COLO668 (cell line): ENCODE measurements at regions not wholly inside any gene's neighbourhood (a gene's known extent, or its start where the extent isn't known, plus 50 kb on each side); places are given as distances from the start of the nearest gene placed in this dataset.
"Not testable (repeated sequence)": the region's sequence is repeated elsewhere in the genome, so short reads cannot be mapped to it uniquely, and the experiment has no call there.

ENCODE experiments used
- DNase-seq: peaks from one replicate; lab custom pipeline; 2025; ENCODE audit not compliant: unreplicated experiment; lab: John Stamatoyannopoulos, UW

DNA sequence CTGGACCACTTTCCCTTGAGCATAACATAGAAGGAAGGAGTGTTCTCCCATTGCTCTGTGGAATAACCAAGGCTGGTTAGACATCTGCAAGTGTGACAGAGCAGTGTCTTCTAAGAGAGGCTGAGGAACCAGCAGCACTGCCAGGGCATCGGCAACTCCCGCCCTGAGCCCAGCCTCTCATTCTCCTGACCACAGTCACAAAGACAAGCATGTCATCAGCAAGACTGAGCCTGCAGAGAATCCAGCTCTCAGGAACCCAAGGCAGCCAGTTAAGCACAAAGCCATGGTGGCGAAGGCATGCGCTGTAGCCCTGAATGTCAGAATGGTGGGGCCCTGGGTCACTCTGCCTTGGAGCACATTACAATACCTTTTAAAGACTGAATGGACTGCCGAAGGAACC lies 253.9 kb downstream of the AGTPBP1 start:
- DNase-seq: no peak

GRCh38 chr9:85484235-85484634 lies 257.5 kb downstream of the AGTPBP1 start:
- DNase-seq: no peak

DNA sequence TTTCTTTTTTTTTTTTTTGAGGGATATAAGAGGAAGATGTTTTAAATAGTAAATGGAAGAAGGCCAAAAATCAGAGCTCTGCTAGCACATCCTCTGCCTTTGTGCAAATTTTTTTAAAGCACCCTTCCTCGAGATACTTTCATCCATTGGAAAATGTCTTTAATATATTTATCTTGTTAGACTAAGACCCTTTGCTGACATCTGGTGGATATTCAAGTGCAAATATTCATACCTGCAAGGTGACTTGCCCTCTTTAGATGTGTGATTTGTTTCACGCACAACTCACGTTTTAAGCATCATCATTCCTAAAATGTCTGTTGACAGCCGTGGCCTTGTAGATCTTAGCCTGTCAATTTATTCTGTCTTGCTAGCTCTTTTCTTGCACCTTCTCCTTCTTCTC lies 258.5 kb downstream of the AGTPBP1 start:
- no peak for DNase-seq

DNA sequence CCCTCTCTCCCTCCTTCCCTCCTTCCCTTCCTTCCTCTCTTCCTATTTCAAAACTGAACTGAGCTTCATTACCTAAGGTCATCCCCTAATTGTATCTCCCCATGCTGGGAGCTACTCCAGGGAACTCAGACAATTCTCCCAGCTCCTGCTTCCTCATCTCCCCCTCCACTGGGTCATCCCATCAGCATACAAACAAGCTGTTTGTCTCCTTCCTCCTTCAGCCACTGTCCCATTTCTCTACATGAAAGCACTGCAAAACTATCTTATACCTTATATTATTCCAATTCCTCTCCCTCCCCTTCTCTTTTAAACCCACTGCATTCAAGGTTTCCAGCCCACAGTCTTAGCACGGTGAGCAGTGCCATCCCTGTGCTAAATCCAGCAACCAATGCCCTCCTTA lies 262.4 kb downstream of the AGTPBP1 start:
- DNase-seq: no peak

GRCh38 chr9:85478847-85479246 lies 262.9 kb downstream of the AGTPBP1 start:
- no peak for DNase-seq

- DNase-seq: not testable (repeated sequence)
Measured at GRCh38 chr9:85474896-85475295, 266.9 kb downstream of the AGTPBP1 start.

DNA sequence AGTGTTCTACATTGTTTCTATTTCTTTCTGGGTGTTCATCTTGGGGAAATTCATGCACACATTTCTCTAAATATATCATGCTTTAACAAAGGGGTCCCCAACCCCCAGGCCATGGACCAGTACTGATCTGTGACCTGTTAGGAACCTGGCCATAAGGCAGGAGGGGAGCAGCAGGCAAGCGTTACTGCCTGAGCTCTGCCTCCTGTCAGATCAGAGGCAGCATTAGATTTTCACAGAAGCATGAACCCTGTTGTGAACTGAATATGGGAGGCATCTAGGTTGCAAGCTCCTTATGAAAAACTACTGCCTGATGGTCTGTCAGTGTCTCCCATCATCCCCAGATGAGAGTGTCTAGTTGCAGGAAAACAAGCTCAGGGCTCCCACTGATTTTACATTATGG lies 270.0 kb downstream of the AGTPBP1 start:
- DNase-seq: no peak

DNA sequence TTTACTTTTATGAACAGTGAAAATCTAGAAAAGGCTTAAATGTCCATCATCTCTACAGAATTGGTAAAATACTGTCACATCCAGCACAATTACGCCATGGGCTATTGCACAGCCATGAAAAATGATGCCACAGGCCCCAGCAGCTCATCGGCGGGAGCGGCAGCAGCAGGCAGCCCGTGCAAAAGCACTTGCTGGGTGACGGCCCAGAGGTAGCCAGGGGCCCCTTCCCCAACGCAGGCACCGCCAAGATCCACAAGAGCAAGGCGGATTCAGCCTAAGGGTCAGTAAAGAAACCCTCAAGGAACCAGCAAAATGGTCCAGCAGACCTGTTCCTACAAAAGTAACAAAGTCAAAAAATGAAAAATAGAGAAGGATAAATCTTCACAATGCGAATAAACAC lies 272.7 kb downstream of the AGTPBP1 start:
- no peak for DNase-seq

DNA sequence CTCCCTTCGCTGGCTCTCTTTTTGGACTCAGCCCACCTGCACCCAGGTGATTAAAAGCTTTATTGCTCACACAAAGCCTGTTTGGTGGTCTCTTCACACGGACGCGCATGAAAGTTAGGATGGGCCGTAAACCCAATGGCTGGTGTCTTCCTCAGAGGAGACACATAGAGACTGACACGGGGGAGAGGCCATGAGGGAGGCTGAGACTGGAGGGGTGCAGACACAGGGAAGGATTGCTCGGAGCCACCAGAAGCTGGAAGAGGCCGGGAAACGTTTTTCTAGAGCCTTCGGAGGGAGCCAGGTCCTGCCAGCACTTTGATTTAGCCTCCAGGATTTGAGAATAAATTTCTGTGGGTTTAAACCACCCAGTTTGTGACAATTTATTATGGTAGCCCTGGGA lies 274.9 kb downstream of the AGTPBP1 start:
- no peak for DNase-seq

- DNase-seq: not testable (repeated sequence)
Measured at GRCh38 chr9:85458114-85458864, 283.5 kb downstream of the AGTPBP1 start.

DNA sequence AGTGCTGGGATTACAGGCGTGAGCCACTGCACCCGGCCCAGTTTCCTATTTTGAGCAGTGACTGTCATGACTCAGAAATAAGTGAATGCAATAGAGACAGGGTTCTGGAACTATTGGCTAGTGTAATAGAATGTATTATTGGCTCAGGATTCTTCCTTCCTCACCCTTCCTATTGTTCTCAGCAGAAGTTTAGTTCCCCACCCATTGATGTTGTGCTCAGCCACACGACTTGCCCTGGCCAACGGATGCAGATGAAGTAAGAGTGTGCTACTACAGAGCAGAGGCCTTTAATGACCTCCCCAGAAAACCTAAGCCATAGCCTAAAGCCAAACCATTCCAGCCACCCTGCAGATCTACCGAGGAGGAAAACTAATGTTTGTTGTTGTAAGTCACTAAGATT lies 287.9 kb downstream of the AGTPBP1 start:
- DNase-seq: no peak

- no peak for DNase-seq
Measured at GRCh38 chr9:85452841-85453240, 288.9 kb downstream of the AGTPBP1 start.

DNA sequence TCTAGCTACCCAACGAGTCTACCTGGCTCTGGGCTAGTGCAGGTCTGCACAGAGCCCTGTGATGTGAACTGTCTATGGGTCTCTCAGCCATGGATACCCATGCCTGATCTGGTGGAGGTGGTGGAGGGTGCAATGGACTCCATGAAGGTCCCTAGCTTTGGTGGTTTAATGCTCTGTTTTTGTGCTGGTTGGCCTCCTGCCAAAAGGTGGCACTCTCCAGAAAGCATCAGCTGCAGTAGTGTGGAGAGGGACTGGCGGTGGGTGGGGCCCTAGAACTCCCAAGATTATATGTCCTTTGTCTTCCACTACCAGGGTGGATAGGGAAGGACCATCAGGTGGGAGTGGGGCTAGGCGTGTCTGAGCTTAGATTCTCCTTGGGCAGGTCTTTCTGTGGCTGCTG lies 290.1 kb downstream of the AGTPBP1 start:
- no peak for DNase-seq

- no peak for DNase-seq
Measured at GRCh38 chr9:85445887-85446286, 295.9 kb downstream of the AGTPBP1 start.

DNA sequence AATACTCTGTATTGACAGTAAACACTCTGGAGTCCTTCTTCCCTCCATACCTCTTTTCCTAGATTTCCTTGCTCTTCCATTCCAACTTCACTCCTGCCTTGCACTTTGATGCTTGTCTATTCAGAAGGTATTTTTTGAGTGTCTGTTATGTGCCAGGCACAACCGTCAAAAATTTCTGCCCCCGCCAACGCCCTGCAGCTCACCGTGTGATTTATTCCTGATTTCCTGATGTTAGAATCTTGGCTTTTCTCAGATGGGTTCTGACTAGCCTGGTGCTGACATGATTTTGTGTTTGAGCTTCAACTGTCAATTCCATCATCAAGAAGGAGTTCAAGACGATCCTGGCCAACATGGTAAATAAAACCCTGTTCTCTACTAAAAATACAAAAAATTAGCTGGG lies 297.5 kb downstream of the AGTPBP1 start:
- DNase-seq: no peak

DNA sequence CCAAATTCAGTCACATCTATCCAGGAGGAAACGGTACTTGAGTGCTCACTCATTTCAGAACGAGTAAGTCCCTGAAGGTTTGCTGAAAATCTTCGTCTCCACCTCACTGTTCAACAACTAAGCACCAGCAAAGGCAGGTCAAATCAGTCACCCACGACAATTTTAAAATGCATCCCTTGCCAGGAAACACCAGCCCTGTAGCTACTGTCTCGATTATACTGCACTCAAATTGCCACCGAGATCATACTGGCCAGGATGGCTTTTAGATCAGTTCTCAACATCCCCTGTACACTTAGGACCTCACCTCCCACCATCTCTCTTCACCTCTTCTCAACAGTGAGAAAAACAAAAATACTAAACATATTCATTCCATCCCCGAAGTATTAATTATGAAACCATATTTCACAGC lies 298.6 kb downstream of the AGTPBP1 start:
- DNase-seq: no peak

- DNase-seq: no peak
Measured at GRCh38 chr9:85439791-85440190, 302.0 kb downstream of the AGTPBP1 start.

GRCh38 chr9:85433956-85434355 lies 307.8 kb downstream of the AGTPBP1 start:
- not testable (repeated sequence) for DNase-seq

GRCh38 chr9:85433551-85433950 lies 308.2 kb downstream of the AGTPBP1 start:
- DNase-seq: not testable (repeated sequence)

GRCh38 chr9:85433046-85433445 lies 308.7 kb downstream of the AGTPBP1 start:
- no peak for DNase-seq

DNA sequence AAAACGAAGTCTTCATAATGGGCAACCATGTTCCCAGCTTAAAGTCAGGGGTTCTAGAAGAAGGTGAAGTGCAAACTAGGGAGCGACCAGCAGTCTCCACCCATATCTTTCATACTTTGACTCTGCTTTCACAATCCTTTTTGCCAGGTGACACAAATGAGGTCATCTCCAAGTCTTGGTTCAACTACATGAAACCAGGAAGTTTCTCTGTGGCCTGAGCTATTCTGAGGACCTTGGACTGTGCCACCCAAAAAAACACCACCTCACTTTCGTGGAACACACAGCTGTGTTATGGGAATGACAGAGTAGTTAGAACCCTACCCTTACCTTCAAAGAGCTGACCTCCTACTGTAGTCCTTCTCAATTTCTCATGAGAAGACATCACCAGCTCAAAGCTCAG lies 309.2 kb downstream of the AGTPBP1 start:
- no peak for DNase-seq

GRCh38 chr9:85431339-85432102 lies 310.2 kb downstream of the AGTPBP1 start:
- no peak for DNase-seq
